ENCODE measurements at regions not wholly inside any gene's neighbourhood (a gene's known extent, or its start where the extent isn't known, plus 50 kb on each side); places are given as distances from the start of the nearest gene placed in this dataset.

- TF ChIP-seq ZNF274 (IDR thresholded peaks at IDR 0.05; ENCODE audit: insufficient read depth, insufficient read length), result no peak
- no peak for TF ChIP-seq CHD2 (IDR thresholded peaks at IDR 0.05; ENCODE audit: borderline replicate concordance, low read depth, low read length)
- no peak for TF ChIP-seq USF2 (IDR thresholded peaks at IDR 0.05; ENCODE audit: borderline replicate concordance, low read depth, low read length)
- no peak for TF ChIP-seq POLR2AphosphoS5 (IDR thresholded peaks at IDR 0.05; ENCODE audit: low read length)
- no peak for TF ChIP-seq CTCF (IDR thresholded peaks at IDR 0.05 in 2 of 3, conservative IDR thresholded peaks at IDR 0.05 in 1 of 3; ENCODE audit: control insufficient read depth in 2 of 3, extremely low read depth in 1 of 3, insufficient read depth in 1 of 3, low read depth in 3 of 3, low read length in 3 of 3)
- TF ChIP-seq EP300 (IDR thresholded peaks at IDR 0.05; ENCODE audit: borderline replicate concordance in 1 of 2, control insufficient read depth in 1 of 2, low read depth in 2 of 2, low read length in 2 of 2), result no peak
- no peak for TF ChIP-seq E4F1 (IDR thresholded peaks at IDR 0.05; ENCODE audit: borderline replicate concordance, partially characterized antibody)
- TF ChIP-seq ATF2 (IDR thresholded peaks at IDR 0.05; ENCODE audit: low read length), result no peak
- no peak for TF ChIP-seq RAD51 (IDR thresholded peaks at IDR 0.05)
- TF ChIP-seq EZH2 (IDR thresholded peaks at IDR 0.05; ENCODE audit: borderline replicate concordance, control insufficient read depth, low read depth, low read length), result no peak
- no peak for TF ChIP-seq STAT3 (IDR thresholded peaks at IDR 0.05; ENCODE audit: low read depth, low read length)
- no peak for TF ChIP-seq NRF1 (conservative IDR thresholded peaks at IDR 0.05; ENCODE audit: low read depth, low read length)
- no peak for TF ChIP-seq MLLT1 (IDR thresholded peaks at IDR 0.05)
These were observed 440.0 kb upstream of the IGFBP7 start for GRCh38 chr4:57550198-57550597.

All from GM12878 (cell line).